Endodermal cell (in vitro differentiated cells): ENCODE measurements at regions not wholly inside any gene's neighbourhood (a gene's known extent, or its start where the extent isn't known, plus 50 kb on each side); places are given as distances from the start of the nearest gene placed in this dataset.

Source experiments
- DNase-seq: peaks from one replicate; pipeline ENCODE4 v3.0.0-alpha.2; 2017
- H3K27ac ChIP-seq: 2 replicates; pipeline ENCODE4 v1.5.1; 2013; ENCODE audit warnings: mild to moderate bottlenecking, low read depth, low read length, moderate library complexity
- H3K27me3 ChIP-seq: 2 replicates; pipeline ENCODE4 v1.6.1; 2013; ENCODE audit warnings: mild to moderate bottlenecking, low read length, moderate library complexity; ENCODE audit not compliant: insufficient read depth, control insufficient read depth, poor library complexity, severe bottlenecking
- H3K36me3 ChIP-seq: 2 replicates; pipeline ENCODE4 v1.7.0; 2013; ENCODE audit warnings: mild to moderate bottlenecking, low read length, moderate library complexity; ENCODE audit not compliant: control insufficient read depth, insufficient read depth
- H3K4me1 ChIP-seq: one replicate; pipeline ENCODE4 v1.7.0; 2013; ENCODE audit warnings: low read length; ENCODE audit not compliant: control insufficient read depth, insufficient read depth
- H3K4me3 ChIP-seq: 2 replicates; pipeline ENCODE4 v1.5.1; 2013; ENCODE audit warnings: mild to moderate bottlenecking, low read length, moderate library complexity
- H3K9ac ChIP-seq: 2 replicates; pipeline ENCODE4 v1.6.1; 2013; ENCODE audit warnings: mild to moderate bottlenecking, low read length, moderate library complexity; ENCODE audit not compliant: poor library complexity, severe bottlenecking; ENCODE audit errors: extremely low read depth
- H3K9me3 ChIP-seq: 2 replicates; pipeline ENCODE4 v1.6.1; 2013; ENCODE audit warnings: mild to moderate bottlenecking, low read length, moderate library complexity; ENCODE audit not compliant: control insufficient read depth
- H3K27ac Mint-ChIP-seq: 2 replicates; pipeline ENCODE4 v1.8.0; 2020; ENCODE audit warnings: mixed read lengths
- H3K27me3 Mint-ChIP-seq: 2 replicates; pipeline ENCODE4 v1.8.0; 2021; ENCODE audit warnings: mild to moderate bottlenecking, mixed read lengths; ENCODE audit not compliant: insufficient read depth
- H3K36me3 Mint-ChIP-seq: 2 replicates; pipeline ENCODE4 v1.8.0; 2020; ENCODE audit warnings: low read depth, mixed read lengths
- H3K4me1 Mint-ChIP-seq: 2 replicates; pipeline ENCODE4 v1.8.0; 2020; ENCODE audit warnings: mixed read lengths
- H3K4me3 Mint-ChIP-seq: 2 replicates; pipeline ENCODE4 v1.8.0; 2020; ENCODE audit warnings: mild to moderate bottlenecking, moderate library complexity, mixed read lengths
- H3K9me3 Mint-ChIP-seq: 2 replicates; pipeline ENCODE4 v1.8.0; 2020; ENCODE audit warnings: mild to moderate bottlenecking, mixed read lengths
- CTCF ChIP-seq: fragments of 200-600 bp; sonication (generic); conservative IDR thresholded peaks from 2 replicates; pipeline ENCODE4 v1.5.0; 2021; ENCODE audit warnings: antibody characterized with exemption, mild to moderate bottlenecking
- WGBS, 2 experiments: methylation state at CpG; one replicate each; pipeline versions ENCODE4 v1.1.5 to v1.1.7; 2013; ENCODE audit warnings: missing lambda C conversion rate in 2 of 2, mixed read lengths in 1 of 2; ENCODE audit not compliant: insufficient coverage in 1 of 2, insufficient read length in 1 of 2; 5-methylcytosine and 5-hydroxymethylcytosine counted together

DNA sequence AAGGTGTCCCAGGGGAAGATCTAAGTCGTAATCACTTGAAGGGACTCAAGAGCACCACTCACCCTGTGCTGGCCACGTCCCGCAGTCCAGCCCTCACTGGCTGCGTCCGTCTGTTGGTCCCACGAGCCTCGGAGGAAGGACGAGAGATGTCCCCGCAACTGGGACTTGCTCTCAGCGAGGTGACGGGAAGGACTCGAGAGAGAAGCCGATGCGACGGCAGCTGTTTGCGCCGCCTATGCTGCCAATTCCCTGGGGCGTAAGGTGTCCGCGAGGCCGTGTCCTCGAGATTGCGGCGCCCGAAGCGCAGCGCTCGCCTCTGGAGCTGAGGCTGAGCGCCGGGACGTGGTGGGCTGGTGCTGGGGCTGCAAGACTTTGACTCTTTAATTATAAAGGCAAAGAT, 100.6 kb upstream of the SEMA3E start:
- H3K9me3 ChIP-seq = peaks cover 38% of the 10 kb centered on the region
- Mint-ChIP-seq H3K36me3 (peaks cover 2% of the 10 kb centered on the region), H3K9me3 (peaks cover 43% of the 10 kb centered on the region), H3K27ac (no peak overlapping the region), H3K27me3 (no peaks in the 10 kb centered on the region), H3K4me3 (no peak overlapping the region), H3K4me1 (no peaks in the 10 kb centered on the region)
- no peak for TF ChIP-seq CTCF
- H3K27me3 ChIP-seq = no peaks in the 10 kb centered on the region
- DNase-seq = no peak
- no peak overlapping the region for H3K27ac ChIP-seq
- no peak overlapping the region for H3K4me3 ChIP-seq
- 96% methylated on average over 30 to 31 of the region's 31 CpGs for WGBS, 2 experiments
- H3K4me1 ChIP-seq = no peaks in the 10 kb centered on the region
- no peak overlapping the region for H3K9ac ChIP-seq
- H3K36me3 ChIP-seq = no peaks in the 10 kb centered on the region

- no peak overlapping the region for H3K4me3 Mint-ChIP-seq
- no peak for DNase-seq
- Histone ChIP-seq H3K36me3 (no peaks in the 10 kb centered on the region), H3K9me3 (peaks cover 3% of the 10 kb centered on the region), H3K4me3 (no peak overlapping the region), H3K4me1 (peaks cover 9% of the 10 kb centered on the region), H3K27me3 (no peaks in the 10 kb centered on the region), H3K27ac (no peak overlapping the region), H3K9ac (no peak overlapping the region)
- no peaks in the 10 kb centered on the region for H3K9me3 Mint-ChIP-seq
- no peaks in the 10 kb centered on the region for H3K27me3 Mint-ChIP-seq
- H3K27ac Mint-ChIP-seq = no peak overlapping the region
- H3K36me3 Mint-ChIP-seq = no peaks in the 10 kb centered on the region
- WGBS, 2 experiments = 94% methylated on average over 2 of the region's 2 CpGs; no CpG with 5 or more reads in 1 of the 2 experiments
- TF ChIP-seq CTCF = no peak
- peaks cover 30% of the 10 kb centered on the region for H3K4me1 Mint-ChIP-seq
Measured at GRCh38 chr7:83739527-83739926, 90.6 kb upstream of the SEMA3E start.

DNA sequence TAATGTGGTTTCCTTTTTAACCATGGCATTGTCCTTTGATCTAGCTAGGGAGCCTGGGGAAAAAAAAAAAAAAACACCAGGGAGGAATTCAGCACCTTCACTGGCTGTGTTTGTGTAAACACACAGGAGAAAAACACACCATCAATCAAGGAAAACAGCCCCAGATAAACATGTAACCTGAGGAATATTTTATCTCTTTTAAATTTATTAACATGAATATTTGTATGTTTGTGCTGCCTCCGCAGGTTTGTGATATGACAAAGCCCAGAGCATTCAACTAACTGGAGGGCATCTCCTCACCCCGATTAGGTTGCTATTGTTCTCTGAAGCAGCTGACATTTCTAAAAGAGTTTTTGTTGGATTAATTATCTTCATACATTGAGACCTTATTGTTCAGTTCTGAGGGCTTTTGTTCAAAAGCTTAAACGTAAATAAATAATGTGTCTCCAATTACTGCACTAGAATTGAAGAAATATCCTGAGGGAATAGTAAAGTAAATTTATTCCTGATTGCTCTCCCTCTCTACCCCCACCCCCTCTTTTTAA, 89.4 kb upstream of the SEMA3E start:
- Mint-ChIP-seq H3K36me3 (no peaks in the 10 kb centered on the region), H3K4me1 (peaks cover 30% of the 10 kb centered on the region), H3K9me3 (peaks cover 2% of the 10 kb centered on the region), H3K4me3 (no peak overlapping the region), H3K27me3 (no peaks in the 10 kb centered on the region), H3K27ac (no peak overlapping the region)
- 57% methylated on average over 3 of the region's 3 CpGs; no CpG with 5 or more reads in 1 of the 2 experiments for WGBS, 2 experiments
- H3K27ac ChIP-seq = no peak overlapping the region
- no peak for DNase-seq
- H3K36me3 ChIP-seq = no peaks in the 10 kb centered on the region
- peaks cover 3% of the 10 kb centered on the region for H3K9me3 ChIP-seq
- peaks cover 9% of the 10 kb centered on the region for H3K4me1 ChIP-seq
- TF ChIP-seq CTCF = no peak
- no peaks in the 10 kb centered on the region for H3K27me3 ChIP-seq
- H3K9ac ChIP-seq = no peak overlapping the region
- H3K4me3 ChIP-seq = peak overlapping the region; percentile 18
